Transverse colon (tissue), 4 donors: ENCODE measurements at regions not wholly inside any gene's neighbourhood (a gene's known extent, or its start where the extent isn't known, plus 50 kb on each side); places are given as distances from the start of the nearest gene placed in this dataset.

ENCODE experiments used
- DNase-seq: peaks from one replicate; pipeline ENCODE4 v3.0.0-alpha.2; 2019
- H3K27ac ChIP-seq, 4 donors: fragments of 200-600 bp; sonication (generic); 2 replicates each; pipeline ENCODE4 v1.5.1; 2016 to 2018; ENCODE audit warnings: inconsistent platforms in 4 of 4
- H3K27me3 ChIP-seq: fragments of 200-600 bp; sonication (generic); 2 replicates; pipeline ENCODE4 v1.5.1; 2017; ENCODE audit warnings: inconsistent platforms
- H3K36me3 ChIP-seq, 4 donors: fragments of 200-600 bp; sonication (generic); 2 replicates each; pipeline ENCODE4 v1.5.1; 2017 to 2019; ENCODE audit warnings: inconsistent platforms in 4 of 4
- H3K4me1 ChIP-seq, 4 donors: fragments of 200-600 bp; sonication (generic); 2 replicates each; pipeline ENCODE4 v1.5.1; 2017 to 2020; ENCODE audit warnings: inconsistent platforms in 4 of 4
- H3K4me3 ChIP-seq, 4 donors: fragments of 200-600 bp; sonication (generic); 1 replicate in 1 of 4; 2 replicates in 3 of 4; pipeline versions ENCODE4 v1.5.1 to v1.6.1; 2017 to 2019; ENCODE audit warnings: inconsistent platforms in 4 of 4
- H3K9me3 ChIP-seq, 2 donors: fragments of 200-600 bp; sonication (generic); 2 replicates each; pipeline ENCODE4 v1.5.1; 2017 to 2019; ENCODE audit warnings: inconsistent platforms in 2 of 2
- EP300 ChIP-seq: sonication (generic); formaldehyde crosslinking; IDR thresholded peaks from one replicate; pipeline ENCODE4 v1.6.1; 2017; ENCODE audit warnings: antibody characterized with exemption, low read depth
- POLR2A ChIP-seq: fragments of 450-650 bp; IDR thresholded peaks from one replicate; pipeline ENCODE4 v1.6.1; 2016; ENCODE audit warnings: antibody characterized with exemption, mild to moderate bottlenecking, moderate library complexity
- POLR2AphosphoS5 ChIP-seq, 3 donors: sonication (generic); formaldehyde crosslinking; IDR thresholded peaks; one replicate each; pipeline ENCODE4 v1.6.1; 2016; ENCODE audit warnings: antibody characterized with exemption in 3 of 3
- WGBS, 2 donors: methylation state at CpG; one replicate each; pipeline ENCODE4 v1.1.5; 2018; ENCODE audit warnings: low coverage in 1 of 2; 5-methylcytosine and 5-hydroxymethylcytosine counted together
- in situ Hi-C, 4 donors: fragments of 200-750 bp; cut with MboI; loops; one replicate each; pipeline versions ENCODE4 v1.15.0 to v1.15.1; 2017; ENCODE audit warnings: low sequenced_read_pairs in 3 of 4, low pct_ligation_motif_present in 1 of 4, low pct_unique_long_range_greater_than_20kb in 1 of 4
- intact Hi-C: fragments of 100-400 bp; cut with DNase I; formaldehyde crosslinking; loops from one replicate; pipeline ENCODE4 v1.15.1; 2023; ENCODE audit warnings: low total_unique reads
- TF ChIP-seq, protein P1 (sequence below), 5 experiments: fragments of 200-600 bp in 3 of 5; fragments of 450-650 bp in 2 of 5; sonication (generic) in 3 of 5; IDR thresholded peaks; 1 replicate in 2 of 5; 2 replicates in 3 of 5; pipeline ENCODE4 v1.5.1; 2016 to 2017; ENCODE audit warnings: antibody characterized with exemption in 5 of 5, inconsistent platforms in 3 of 5, mild to moderate bottlenecking in 2 of 5, moderate library complexity in 1 of 5

DNA sequence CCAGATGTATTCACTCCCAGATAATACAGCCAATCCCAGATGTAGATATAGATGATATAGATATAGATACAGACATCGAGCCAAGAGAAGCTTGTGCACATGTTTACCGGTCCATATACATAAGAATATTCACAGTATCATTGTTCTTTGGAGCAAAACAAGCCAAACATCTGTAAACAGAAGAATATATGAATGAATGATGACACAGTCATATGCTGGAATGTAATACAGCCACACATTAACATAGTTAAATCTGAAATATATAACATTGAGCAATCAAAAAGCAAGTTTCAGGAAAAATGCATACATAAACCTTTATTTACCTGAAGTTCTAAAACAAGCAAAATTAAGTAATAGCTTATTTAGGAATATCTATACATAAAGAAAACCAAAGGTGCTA, 182.5 kb downstream of the TXNL1 start:
- H3K27me3 ChIP-seq = no peaks in the 10 kb centered on the region
- intact Hi-C loops (no loop called here), in situ Hi-C loops (loop anchor here in 1 of 4 donors (25.0 kb wide), 1 partner anchor 106 kb away; no protein-coding TSS in a partner anchor)
- no peak for DNase-seq
- peaks cover 0 to 4% (median 0%) of the 10 kb centered on the region in 4 donors for H3K4me1 ChIP-seq
- H3K36me3 ChIP-seq = no peaks in the 10 kb centered on the region
- 86 to 100% methylated on average over 1 to 2 of the region's 2 CpGs for WGBS, 2 donors
- TF ChIP-seq, protein P1, sequence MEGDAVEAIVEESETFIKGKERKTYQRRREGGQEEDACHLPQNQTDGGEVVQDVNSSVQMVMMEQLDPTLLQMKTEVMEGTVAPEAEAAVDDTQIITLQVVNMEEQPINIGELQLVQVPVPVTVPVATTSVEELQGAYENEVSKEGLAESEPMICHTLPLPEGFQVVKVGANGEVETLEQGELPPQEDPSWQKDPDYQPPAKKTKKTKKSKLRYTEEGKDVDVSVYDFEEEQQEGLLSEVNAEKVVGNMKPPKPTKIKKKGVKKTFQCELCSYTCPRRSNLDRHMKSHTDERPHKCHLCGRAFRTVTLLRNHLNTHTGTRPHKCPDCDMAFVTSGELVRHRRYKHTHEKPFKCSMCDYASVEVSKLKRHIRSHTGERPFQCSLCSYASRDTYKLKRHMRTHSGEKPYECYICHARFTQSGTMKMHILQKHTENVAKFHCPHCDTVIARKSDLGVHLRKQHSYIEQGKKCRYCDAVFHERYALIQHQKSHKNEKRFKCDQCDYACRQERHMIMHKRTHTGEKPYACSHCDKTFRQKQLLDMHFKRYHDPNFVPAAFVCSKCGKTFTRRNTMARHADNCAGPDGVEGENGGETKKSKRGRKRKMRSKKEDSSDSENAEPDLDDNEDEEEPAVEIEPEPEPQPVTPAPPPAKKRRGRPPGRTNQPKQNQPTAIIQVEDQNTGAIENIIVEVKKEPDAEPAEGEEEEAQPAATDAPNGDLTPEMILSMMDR (IDR thresholded peaks at IDR 0.05) = no peak
- TF ChIP-seq POLR2A (no peak), POLR2AphosphoS5 (IDR thresholded peaks at IDR 0.05) (no peak), EP300 (no peak)
- H3K27ac ChIP-seq = no peak overlapping the region
- H3K4me3 ChIP-seq = no peak overlapping the region
- no peaks in the 10 kb centered on the region for H3K9me3 ChIP-seq

DNA sequence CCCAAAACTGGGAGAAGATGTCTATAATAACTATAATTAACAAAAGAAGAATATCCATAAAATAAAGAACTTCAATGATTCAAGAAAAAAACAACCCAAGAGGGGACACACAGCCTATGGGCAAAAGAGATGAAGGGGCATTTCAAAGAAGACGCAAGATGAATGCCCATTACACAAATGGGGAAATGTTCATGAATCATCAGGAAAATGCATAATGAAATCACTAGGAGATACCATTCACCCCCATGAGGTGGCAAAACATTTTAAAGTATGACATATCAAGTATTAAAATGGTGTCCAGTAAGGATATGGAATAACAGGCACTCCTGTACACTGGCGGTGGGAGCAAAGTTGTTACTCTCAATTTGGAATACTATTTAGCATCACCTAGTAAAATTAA, 183.3 kb downstream of the TXNL1 start:
- DNase-seq = no peak
- H3K4me3 ChIP-seq = no peak overlapping the region
- H3K4me1 ChIP-seq = peaks cover 0 to 4% (median 0%) of the 10 kb centered on the region in 4 donors
- TF ChIP-seq, protein P1 (IDR thresholded peaks at IDR 0.05) = no peak
- TF ChIP-seq POLR2AphosphoS5 (IDR thresholded peaks at IDR 0.05) = no peak
- no peaks in the 10 kb centered on the region for H3K9me3 ChIP-seq
- intact Hi-C loops = no loop called here
- WGBS, 2 donors = 91 to 92% methylated on average over 2 of the region's 2 CpGs
- in situ Hi-C loops = loop anchor here in 1 of 4 donors (25.0 kb wide), 1 partner anchor 107 kb away; no protein-coding TSS in a partner anchor
- H3K27me3 ChIP-seq = no peaks in the 10 kb centered on the region
- H3K36me3 ChIP-seq = no peaks in the 10 kb centered on the region
- no peak overlapping the region for H3K27ac ChIP-seq

DNA sequence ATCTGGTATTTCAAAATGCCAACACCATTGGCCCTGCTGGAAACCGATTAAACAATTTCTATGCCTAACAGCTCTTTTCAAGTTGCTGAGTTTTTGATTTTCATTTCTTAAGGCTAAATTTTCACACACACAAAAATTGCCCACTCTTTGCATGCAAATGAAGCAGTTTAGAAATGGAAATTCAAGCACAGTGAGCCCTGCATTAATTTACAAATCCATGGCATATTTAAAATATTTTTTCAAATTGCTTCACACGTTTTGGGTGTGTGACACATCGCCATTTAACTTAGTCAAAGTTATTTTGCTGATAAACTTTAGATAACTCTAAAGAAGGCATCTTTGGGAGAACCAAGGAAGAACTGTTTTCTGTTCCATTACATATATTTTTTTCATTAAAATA, 184.8 kb downstream of the TXNL1 start:
- Histone ChIP-seq H3K4me3 (no peak overlapping the region), H3K27ac (no peak overlapping the region), H3K27me3 (no peaks in the 10 kb centered on the region), H3K36me3 (no peaks in the 10 kb centered on the region), H3K4me1 (no peaks in the 10 kb centered on the region), H3K9me3 (no peaks in the 10 kb centered on the region)
- no peak for DNase-seq
- TF ChIP-seq POLR2A (no peak), EP300 (no peak), POLR2AphosphoS5 (IDR thresholded peaks at IDR 0.05) (no peak)
- TF ChIP-seq, protein P1 (IDR thresholded peaks at IDR 0.05) = no peak
- intact Hi-C loops = no loop called here
- 74 to 76% methylated on average over 3 of the region's 3 CpGs for WGBS, 2 donors
- in situ Hi-C loops = loop anchor here in 1 of 4 donors (25.0 kb wide), 1 partner anchor 109 kb away; no protein-coding TSS in a partner anchor

DNA sequence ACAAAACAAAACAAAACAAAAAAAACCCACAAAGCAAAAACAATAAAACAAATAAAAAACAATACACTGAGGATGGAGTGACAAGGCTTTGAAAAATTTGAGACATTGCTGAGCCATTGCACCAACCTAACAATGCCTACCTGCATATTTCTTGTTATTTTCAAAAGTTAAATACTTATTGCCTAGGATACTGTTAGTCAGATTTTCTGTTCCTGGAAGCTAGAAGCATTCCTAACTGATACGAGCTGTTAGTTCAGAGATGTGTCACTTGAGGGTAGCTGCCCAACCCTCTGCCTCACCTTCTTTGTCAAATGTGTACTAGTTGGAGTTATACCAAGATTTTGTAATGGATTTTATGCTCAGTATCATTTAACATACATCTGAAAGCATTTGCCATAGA, 187.2 kb downstream of the TXNL1 start:
- H3K4me3 ChIP-seq = no peak overlapping the region

More for the DNA sequence above, 187.2 kb downstream of the TXNL1 start:
- no peak for DNase-seq
- in situ Hi-C loops (loop anchor here in 1 of 4 donors (25.0 kb wide), 1 partner anchor 111 kb away; no protein-coding TSS in a partner anchor), intact Hi-C loops (no loop called here)
- no peaks in the 10 kb centered on the region for H3K4me1 ChIP-seq
- WGBS, 2 donors = 40 to 83% methylated on average over 1 of the region's 1 CpG
- no peaks in the 10 kb centered on the region for H3K9me3 ChIP-seq
- H3K27me3 ChIP-seq = no peaks in the 10 kb centered on the region
- TF ChIP-seq EP300 (no peak), POLR2AphosphoS5 (IDR thresholded peaks at IDR 0.05) (no peak), POLR2A (no peak)
- TF ChIP-seq, protein P1 (IDR thresholded peaks at IDR 0.05) = no peak
- no peaks in the 10 kb centered on the region for H3K36me3 ChIP-seq
- no peak overlapping the region for H3K27ac ChIP-seq
